ENCODE measurements at regions not wholly inside any gene's neighbourhood (a gene's known extent, or its start where the extent isn't known, plus 50 kb on each side); places are given as distances from the start of the nearest gene placed in this dataset.

GRCh38 chr12:46043972-46044520 is 53.7 kb upstream of the SCAF11 start:
- 0% methylated on average over 1 of the region's 1 CpG for WGBS (ENCODE audit: low lambda C conversion rate)
- Histone ChIP-seq H3K9ac (no peak overlapping the region), H2AFZ (ENCODE audit: low read depth) (no peak overlapping the region), H3K4me3 (ENCODE audit: low read depth in 2 of 2, low read length in 1 of 2) (peak overlapping the region in 1 of 2 experiments; percentile 5; a peak in 1 of 4 replicates), H3K27ac (ENCODE audit: low read depth in 2 of 2, low read length in 1 of 2) (no peak overlapping the region), H3K36me3 (replicated peaks in 1 of 2; ENCODE audit: control insufficient read depth in 1 of 2, insufficient read depth in 2 of 2, low read length in 1 of 2) (no peaks in the 10 kb centered on the region), H3K4me1 (ENCODE audit: control insufficient read depth in 1 of 2, insufficient read depth in 2 of 2, low read depth in 1 of 2, low read length in 1 of 2) (no peaks in the 10 kb centered on the region), H4K20me1 (ENCODE audit: insufficient read depth) (no peaks in the 10 kb centered on the region), H3K27me3 (ENCODE audit: insufficient read depth) (no peaks in the 10 kb centered on the region), H3K79me2 (ENCODE audit: insufficient read depth) (no peaks in the 10 kb centered on the region), H3K4me2 (no peak overlapping the region), H3K9me3 (0 out of 2 replicates have a peak, but pooled peaks cover 4% of the 10 kb centered on the region), H3F3A (replicated peaks; ENCODE audit: insufficient read depth) (no peaks in the 10 kb centered on the region), H3K9me2 (no peaks in the 10 kb centered on the region)
- TF ChIP-seq SMC3 (IDR thresholded peaks at IDR 0.05; ENCODE audit: low read depth, low read length) (no peak), CTCF (IDR thresholded peaks at IDR 0.05) (no peak), USF2 (IDR thresholded peaks at IDR 0.05; ENCODE audit: borderline replicate concordance, low read depth, low read length) (no peak), EP300 (IDR thresholded peaks at IDR 0.05; ENCODE audit: borderline replicate concordance in 1 of 2, low read depth in 1 of 2, low read length in 1 of 2) (no peak), TAF1 (IDR thresholded peaks at IDR 0.05; ENCODE audit: borderline replicate concordance, low read depth, low read length) (no peak), USF1 (IDR thresholded peaks at IDR 0.05; ENCODE audit: borderline replicate concordance, low read depth) (no peak), MAX (IDR thresholded peaks at IDR 0.05; ENCODE audit: low read depth) (no peak)
- ChIA-PET CTCF (interaction anchor here (0.9 to 1.2 kb wide), 3 partner anchors 19 to 81 kb away, joined by 3 to 4 read pairs (median 3); no protein-coding TSS in a partner anchor), POLR2A (no interaction called here)
- no peak for DNase-seq

All from SK-N-SH (cell line).